Suprapubic skin (tissue), 4 donors: ENCODE measurements at regions not wholly inside any gene's neighbourhood (a gene's known extent, or its start where the extent isn't known, plus 50 kb on each side); places are given as distances from the start of the nearest gene placed in this dataset.

Source experiments
- DNase-seq, 2 donors: peaks; one replicate each; pipeline ENCODE4 v3.0.0-alpha.2; 2019; ENCODE audit warnings: low spot score in 2 of 2
- H3K27ac ChIP-seq: fragments of 200-600 bp; sonication (generic); one replicate; pipeline ENCODE4 v1.5.1; 2019
- H3K27me3 ChIP-seq: fragments of 200-600 bp; sonication (generic); one replicate; pipeline ENCODE4 v1.5.1; 2019
- H3K36me3 ChIP-seq: fragments of 200-600 bp; sonication (generic); one replicate; pipeline ENCODE4 v1.5.1; 2019
- H3K4me1 ChIP-seq: fragments of 200-600 bp; sonication (generic); one replicate; pipeline ENCODE4 v1.5.1; 2019
- H3K4me3 ChIP-seq: fragments of 200-600 bp; sonication (generic); one replicate; pipeline ENCODE4 v1.5.1; 2019; ENCODE audit warnings: mild to moderate bottlenecking
- H3K9me3 ChIP-seq: fragments of 200-600 bp; sonication (generic); one replicate; pipeline ENCODE4 v1.5.1; 2019
- EP300 ChIP-seq: sonication (generic); formaldehyde crosslinking; IDR thresholded peaks from one replicate; pipeline ENCODE4 v1.6.1; 2017; ENCODE audit warnings: antibody characterized with exemption
- POLR2A ChIP-seq, 2 donors: fragments of 450-650 bp; IDR thresholded peaks; one replicate each; pipeline ENCODE4 v1.6.1; 2017; ENCODE audit warnings: antibody characterized with exemption in 2 of 2, mild to moderate bottlenecking in 2 of 2, moderate library complexity in 2 of 2
- POLR2AphosphoS5 ChIP-seq, 3 donors: sonication (generic); formaldehyde crosslinking; IDR thresholded peaks; one replicate each; pipeline ENCODE4 v1.6.1; 2017; ENCODE audit warnings: antibody characterized with exemption in 3 of 3
- WGBS: methylation state at CpG from one replicate; pipeline ENCODE4 v1.1.5; 2018; 5-methylcytosine and 5-hydroxymethylcytosine counted together
- TF ChIP-seq, protein P1 (sequence below), 2 donors: fragments of 200-600 bp in 1 of 2; fragments of 450-650 bp in 1 of 2; sonication (generic) in 1 of 2; IDR thresholded peaks; one replicate each; pipeline ENCODE4 v1.5.1; 2016 to 2019; ENCODE audit warnings: antibody characterized with exemption in 2 of 2, mild to moderate bottlenecking in 1 of 2, moderate library complexity in 1 of 2

DNA sequence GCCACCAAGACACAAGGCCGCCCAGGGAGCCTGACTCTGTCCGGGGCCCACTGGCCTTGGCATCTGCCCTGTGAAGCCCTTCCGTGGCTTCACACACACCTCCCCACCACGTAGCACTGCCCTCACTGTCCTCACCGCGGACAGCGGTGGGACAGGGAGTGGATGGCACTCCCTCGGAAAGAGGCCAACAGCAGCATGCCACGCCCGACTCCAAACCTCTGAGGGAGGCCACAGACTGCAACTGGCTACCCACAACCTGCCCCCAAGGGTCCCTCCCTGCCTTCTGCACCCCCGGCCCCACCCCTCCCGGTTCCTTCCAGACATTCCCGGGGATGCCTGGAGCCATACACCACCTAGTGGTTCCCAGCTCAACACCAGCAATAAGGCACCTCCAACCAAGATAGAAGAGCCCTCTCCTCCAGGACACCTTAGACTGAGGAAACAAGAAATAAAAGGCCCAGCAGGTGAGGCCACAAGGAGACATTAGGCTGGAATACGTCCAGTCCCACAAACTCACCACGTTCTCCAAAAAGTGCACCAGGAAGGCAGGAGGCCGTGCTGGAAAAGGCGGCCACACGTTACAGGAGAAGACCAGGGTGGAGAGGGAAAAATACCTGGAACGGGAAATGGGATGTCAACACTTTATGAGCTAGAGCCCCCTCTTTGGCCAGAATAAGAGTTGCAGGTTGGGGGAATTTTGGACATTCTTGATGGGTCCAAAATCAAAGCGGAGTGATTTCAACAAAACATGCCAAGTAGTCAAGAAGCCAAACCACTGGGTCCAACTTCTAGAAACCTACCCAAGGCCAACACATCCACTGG, 310.0 kb downstream of the SOX9 start:
- H3K27ac ChIP-seq, result no peak overlapping the region
- H3K36me3 ChIP-seq, result no peaks in the 10 kb centered on the region
- H3K4me1 ChIP-seq, result peaks cover 24% of the 10 kb centered on the region
- no peaks in the 10 kb centered on the region for H3K9me3 ChIP-seq
- no peak overlapping the region for H3K4me3 ChIP-seq
- H3K27me3 ChIP-seq, result no peaks in the 10 kb centered on the region
- TF ChIP-seq POLR2AphosphoS5 (IDR thresholded peaks at IDR 0.05) (no peak), POLR2A (IDR thresholded peaks at IDR 0.05) (no peak), EP300 (no peak)
- TF ChIP-seq, protein P1, sequence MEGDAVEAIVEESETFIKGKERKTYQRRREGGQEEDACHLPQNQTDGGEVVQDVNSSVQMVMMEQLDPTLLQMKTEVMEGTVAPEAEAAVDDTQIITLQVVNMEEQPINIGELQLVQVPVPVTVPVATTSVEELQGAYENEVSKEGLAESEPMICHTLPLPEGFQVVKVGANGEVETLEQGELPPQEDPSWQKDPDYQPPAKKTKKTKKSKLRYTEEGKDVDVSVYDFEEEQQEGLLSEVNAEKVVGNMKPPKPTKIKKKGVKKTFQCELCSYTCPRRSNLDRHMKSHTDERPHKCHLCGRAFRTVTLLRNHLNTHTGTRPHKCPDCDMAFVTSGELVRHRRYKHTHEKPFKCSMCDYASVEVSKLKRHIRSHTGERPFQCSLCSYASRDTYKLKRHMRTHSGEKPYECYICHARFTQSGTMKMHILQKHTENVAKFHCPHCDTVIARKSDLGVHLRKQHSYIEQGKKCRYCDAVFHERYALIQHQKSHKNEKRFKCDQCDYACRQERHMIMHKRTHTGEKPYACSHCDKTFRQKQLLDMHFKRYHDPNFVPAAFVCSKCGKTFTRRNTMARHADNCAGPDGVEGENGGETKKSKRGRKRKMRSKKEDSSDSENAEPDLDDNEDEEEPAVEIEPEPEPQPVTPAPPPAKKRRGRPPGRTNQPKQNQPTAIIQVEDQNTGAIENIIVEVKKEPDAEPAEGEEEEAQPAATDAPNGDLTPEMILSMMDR (IDR thresholded peaks at IDR 0.05), result no peak
- WGBS, result 78% methylated on average over 20 of the region's 20 CpGs
- no peak for DNase-seq

- H3K9me3 ChIP-seq, result no peaks in the 10 kb centered on the region
- no peak for DNase-seq
- H3K36me3 ChIP-seq, result no peaks in the 10 kb centered on the region
- peaks cover 24% of the 10 kb centered on the region for H3K4me1 ChIP-seq
- WGBS, result 49% methylated on average over 11 of the region's 11 CpGs
- no peak for TF ChIP-seq EP300
- TF ChIP-seq, protein P1 (IDR thresholded peaks at IDR 0.05), result no peak
- TF ChIP-seq POLR2AphosphoS5 (IDR thresholded peaks at IDR 0.05), result no peak
- TF ChIP-seq POLR2A (IDR thresholded peaks at IDR 0.05), result no peak
- no peak overlapping the region for H3K27ac ChIP-seq
- H3K27me3 ChIP-seq, result no peaks in the 10 kb centered on the region
- H3K4me3 ChIP-seq, result no peak overlapping the region
Measured at GRCh38 chr17:72432143-72432621, 311.4 kb downstream of the SOX9 start.

GRCh38 chr17:72432881-72433280, 312.1 kb downstream of the SOX9 start:
- no peak for DNase-seq
- no peaks in the 10 kb centered on the region for H3K36me3 ChIP-seq
- H3K9me3 ChIP-seq, result no peaks in the 10 kb centered on the region
- H3K4me1 ChIP-seq, result peaks cover 24% of the 10 kb centered on the region
- no peak for TF ChIP-seq POLR2A (IDR thresholded peaks at IDR 0.05)
- TF ChIP-seq POLR2AphosphoS5 (IDR thresholded peaks at IDR 0.05), result no peak
- no peak for TF ChIP-seq EP300
- TF ChIP-seq, protein P1 (IDR thresholded peaks at IDR 0.05), result no peak
- H3K4me3 ChIP-seq, result no peak overlapping the region
- H3K27ac ChIP-seq, result no peak overlapping the region
- H3K27me3 ChIP-seq, result no peaks in the 10 kb centered on the region
- WGBS, result 43% methylated on average over 4 of the region's 4 CpGs

DNA sequence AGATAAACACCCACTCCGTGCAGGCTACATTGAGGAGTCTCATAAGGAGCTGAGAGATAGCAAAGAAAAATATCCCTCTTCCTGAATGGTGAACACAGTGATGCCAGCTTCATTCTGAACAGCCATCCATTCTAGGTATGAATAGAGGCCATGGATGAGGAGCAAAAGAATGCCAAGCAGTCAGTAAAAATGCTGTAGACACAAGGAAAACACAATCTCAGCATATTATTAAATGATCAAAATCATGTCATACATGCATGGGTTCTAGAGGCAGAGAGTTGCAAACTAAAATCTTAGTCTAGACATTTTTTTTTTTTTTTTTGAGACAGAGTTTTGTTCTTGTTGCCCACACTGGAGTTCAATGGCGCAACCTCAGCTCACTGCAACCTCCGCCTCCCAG, 313.0 kb downstream of the SOX9 start:
- Histone ChIP-seq H3K4me1 (peaks cover 24% of the 10 kb centered on the region), H3K36me3 (no peaks in the 10 kb centered on the region), H3K9me3 (no peaks in the 10 kb centered on the region), H3K4me3 (no peak overlapping the region), H3K27me3 (no peaks in the 10 kb centered on the region), H3K27ac (no peak overlapping the region)
- 85% methylated on average over 3 of the region's 3 CpGs for WGBS
- DNase-seq, result no peak
- TF ChIP-seq POLR2A (IDR thresholded peaks at IDR 0.05) (no peak), EP300 (no peak), POLR2AphosphoS5 (IDR thresholded peaks at IDR 0.05) (no peak)
- TF ChIP-seq, protein P1 (IDR thresholded peaks at IDR 0.05), result no peak

- no peak overlapping the region for H3K27ac ChIP-seq
- no peak for TF ChIP-seq EP300
- TF ChIP-seq, protein P1 (IDR thresholded peaks at IDR 0.05), result no peak
- no peak for TF ChIP-seq POLR2A (IDR thresholded peaks at IDR 0.05)
- TF ChIP-seq POLR2AphosphoS5 (IDR thresholded peaks at IDR 0.05), result no peak
- H3K36me3 ChIP-seq, result no peaks in the 10 kb centered on the region
- peaks cover 24% of the 10 kb centered on the region for H3K4me1 ChIP-seq
- H3K4me3 ChIP-seq, result no peak overlapping the region
- H3K27me3 ChIP-seq, result no peaks in the 10 kb centered on the region
- DNase-seq, result no peak
- H3K9me3 ChIP-seq, result no peaks in the 10 kb centered on the region
Measured at GRCh38 chr17:72434581-72434980, 313.8 kb downstream of the SOX9 start.
